ENCODE measurements at regions not wholly inside any gene's neighbourhood (a gene's known extent, or its start where the extent isn't known, plus 50 kb on each side); places are given as distances from the start of the nearest gene placed in this dataset.
"Not testable (repeated sequence)": the region's sequence is repeated elsewhere in the genome, so short reads cannot be mapped to it uniquely, and the experiment has no call there.

DNA sequence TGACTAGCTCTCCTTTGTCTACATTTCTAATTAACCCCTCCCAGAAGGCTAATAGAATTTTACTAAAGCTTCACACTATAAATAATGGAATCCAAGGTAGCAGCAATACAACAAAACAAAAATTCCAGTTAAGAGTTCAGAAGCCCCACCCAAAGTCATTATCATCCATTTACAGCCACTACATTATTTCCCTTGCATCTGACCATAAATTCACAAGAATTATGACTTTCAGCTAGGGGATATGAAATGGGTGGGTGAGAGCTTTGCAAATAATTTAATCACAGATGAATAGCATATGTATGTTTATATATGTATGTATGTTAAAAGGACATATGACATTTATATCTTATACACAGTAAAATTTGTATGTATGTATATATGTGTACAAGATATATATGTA lies 65.3 kb upstream of the PTGDR start:
- no peak overlapping the region for H3K4me3 ChIP-seq (ENCODE audit: low read depth, low read length)
- no peak for DNase-seq (ENCODE audit: low read depth)

DNA sequence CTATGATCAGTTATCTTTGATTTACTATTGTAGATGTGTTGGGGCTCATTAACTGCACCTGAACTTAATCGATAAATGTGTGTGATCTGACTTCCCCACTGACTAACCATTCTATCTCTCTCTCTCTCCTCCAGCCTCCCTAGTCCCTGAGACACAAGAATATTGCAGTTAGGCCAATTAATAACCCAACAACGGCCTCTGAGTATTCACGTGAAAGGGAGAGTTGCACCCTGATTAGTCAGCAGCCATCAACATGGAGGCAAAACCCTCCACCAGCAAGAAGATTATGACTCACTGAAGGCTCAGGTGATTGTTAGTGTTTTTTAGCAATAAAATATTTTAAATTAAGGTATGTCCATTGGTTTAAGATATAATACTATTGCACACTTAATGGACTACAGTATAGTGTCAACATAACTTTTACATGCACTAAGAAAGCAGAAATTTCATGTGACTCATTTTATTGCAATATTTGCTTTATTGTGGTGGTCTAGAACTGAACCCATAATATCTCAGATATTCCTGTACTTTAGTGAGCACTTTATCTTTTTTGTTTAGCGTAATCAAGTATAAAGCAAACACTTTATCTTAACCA lies 77.1 kb upstream of the PTGDR start:
- H3K4me3 ChIP-seq (ENCODE audit: low read depth, low read length), result no peak overlapping the region
- DNase-seq (ENCODE audit: low read depth), result no peak

DNA sequence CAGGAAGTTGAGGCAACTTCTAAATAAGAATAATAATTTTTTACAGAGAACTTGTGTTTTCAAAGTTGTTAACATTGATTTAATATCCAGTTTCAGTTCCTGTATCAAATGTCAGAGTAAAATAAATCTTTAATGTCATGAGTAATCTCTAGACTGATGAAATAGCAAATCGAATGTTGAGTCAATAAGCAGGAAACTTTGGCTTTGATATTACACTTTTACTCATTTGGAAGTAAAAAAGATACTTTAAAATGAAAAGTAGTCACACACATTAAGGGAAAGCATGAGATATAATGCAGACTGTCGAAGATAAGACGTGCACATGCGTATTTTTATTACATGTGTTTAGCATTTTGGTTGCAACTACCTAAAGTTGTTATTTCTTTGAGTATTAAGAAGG lies 78.2 kb upstream of the PTGDR start:
- DNase-seq (ENCODE audit: low read depth), result no peak
- no peak overlapping the region for H3K4me3 ChIP-seq (ENCODE audit: low read depth, low read length)

DNA sequence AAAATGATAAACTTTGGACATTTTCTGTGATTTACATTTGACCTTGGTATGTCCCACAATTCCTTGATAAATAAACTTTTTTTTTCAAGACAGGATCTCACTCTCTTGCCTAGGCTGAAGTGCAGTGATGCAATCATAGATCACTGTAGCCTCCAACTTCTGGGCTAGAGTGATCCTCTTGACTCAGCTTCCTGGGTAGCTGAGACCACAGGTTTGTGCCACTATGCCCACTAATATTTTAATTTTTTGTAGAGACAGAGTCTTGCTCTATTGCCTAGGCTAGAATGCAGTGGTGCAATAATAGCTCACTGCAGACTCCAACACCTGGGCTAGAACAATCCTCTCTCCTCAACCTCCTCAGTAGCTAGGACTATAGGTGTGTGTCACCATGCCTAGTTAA lies 79.1 kb upstream of the PTGDR start:
- no peak overlapping the region for H3K4me3 ChIP-seq (ENCODE audit: low read depth, low read length)
- DNase-seq (ENCODE audit: low read depth), result no peak

DNA sequence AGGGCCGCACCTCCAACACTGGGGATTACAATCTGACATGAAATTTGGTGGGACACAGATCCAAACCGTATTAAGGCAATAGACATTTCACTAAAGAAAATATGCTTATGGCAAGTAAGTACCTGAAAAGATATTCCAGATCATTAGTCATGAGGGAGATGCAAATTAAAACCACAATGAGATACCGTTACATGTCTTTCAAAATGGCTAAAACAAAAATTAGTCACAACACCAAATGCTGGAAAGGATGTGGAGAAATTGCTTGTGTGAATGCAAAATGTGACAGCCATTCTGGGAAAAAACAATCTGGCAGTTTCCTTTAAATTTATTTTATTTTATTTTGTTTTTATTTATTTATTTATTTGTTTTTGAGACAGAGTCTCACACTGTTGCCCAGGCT lies 82.3 kb upstream of the PTGDR start:
- H3K4me3 ChIP-seq (ENCODE audit: low read depth, low read length), result no peak overlapping the region
- no peak for DNase-seq (ENCODE audit: low read depth)

DNA sequence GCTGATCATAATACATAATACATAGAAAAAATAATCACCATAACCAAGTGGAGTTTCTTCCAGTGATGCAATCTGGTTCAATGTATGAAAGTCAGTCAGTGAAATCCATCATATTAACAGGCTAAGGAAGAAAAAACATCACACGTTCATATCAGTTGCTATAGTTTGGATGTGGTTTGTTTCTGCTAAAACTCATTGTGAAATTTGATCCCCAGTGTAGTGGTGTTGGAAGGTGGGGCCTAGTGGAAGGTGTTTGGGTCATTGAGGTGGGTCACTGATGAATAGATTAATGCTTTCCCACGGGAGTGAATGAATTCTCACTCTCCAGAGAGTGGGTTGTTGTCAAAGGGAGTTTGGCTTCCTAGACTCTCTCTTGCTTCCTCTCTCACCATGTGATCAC lies 84.6 kb upstream of the PTGDR start:
- H3K4me3 ChIP-seq (ENCODE audit: low read depth, low read length), result no peak overlapping the region
- DNase-seq (ENCODE audit: low read depth), result no peak

DNA sequence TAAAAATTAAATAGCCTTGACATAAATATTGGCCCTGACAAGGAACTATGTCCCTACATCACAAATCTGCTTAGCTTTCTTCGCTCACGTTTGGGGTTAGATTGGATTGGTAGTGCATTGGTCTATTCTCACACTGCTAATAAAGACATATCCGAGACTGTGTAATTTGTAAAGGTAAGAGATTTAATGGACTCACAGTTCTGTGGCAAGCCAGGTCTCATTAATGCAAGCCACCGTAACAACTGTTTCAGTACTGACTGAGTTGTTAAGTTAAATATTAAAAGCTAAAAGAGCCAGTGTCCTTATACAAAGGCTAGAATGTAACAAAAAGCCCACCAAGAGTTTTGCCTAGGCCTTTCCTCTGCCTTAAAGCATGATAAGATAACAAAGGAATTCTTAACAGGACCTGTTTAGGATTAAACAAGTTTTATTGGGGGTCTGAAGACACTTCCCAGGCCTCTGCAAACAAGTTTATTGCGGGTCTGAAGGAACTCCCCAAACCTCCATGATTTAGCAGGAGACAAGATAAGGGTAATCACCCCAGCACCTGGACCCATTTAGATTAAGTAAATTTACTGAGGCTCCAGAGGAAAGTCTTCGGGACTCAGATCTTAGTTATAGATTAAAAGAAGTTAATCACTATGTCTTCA lies 88.2 kb upstream of the PTGDR start:
- DNase-seq (ENCODE audit: low read depth), result no peak
- no peak overlapping the region for H3K4me3 ChIP-seq (ENCODE audit: low read depth, low read length)

DNA sequence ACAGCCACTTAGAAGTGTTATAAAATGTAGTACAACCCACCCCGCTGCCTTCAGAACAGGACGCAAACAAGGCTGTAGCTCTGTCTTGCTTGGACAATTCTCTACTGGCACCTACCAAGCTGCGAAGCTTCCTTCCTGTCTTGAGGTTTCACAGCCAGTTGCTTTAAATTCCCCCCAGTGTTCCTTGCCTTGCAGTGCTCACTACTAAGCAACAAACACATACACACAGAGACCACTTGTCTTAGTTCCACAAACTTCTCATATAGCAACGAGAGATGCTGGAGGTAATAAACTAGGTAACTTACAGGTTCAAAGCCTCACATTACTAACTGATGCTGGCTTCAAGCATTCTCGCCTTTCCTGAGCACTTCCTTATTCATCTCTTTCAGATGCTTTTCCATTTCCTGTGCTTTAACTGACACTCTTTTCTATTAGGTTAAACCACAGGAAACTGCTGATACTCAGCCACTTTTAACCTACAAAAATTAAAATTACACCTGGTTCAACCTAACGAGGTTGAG lies 91.5 kb upstream of the PTGDR start:
- DNase-seq (ENCODE audit: low read depth), result no peak

DNA sequence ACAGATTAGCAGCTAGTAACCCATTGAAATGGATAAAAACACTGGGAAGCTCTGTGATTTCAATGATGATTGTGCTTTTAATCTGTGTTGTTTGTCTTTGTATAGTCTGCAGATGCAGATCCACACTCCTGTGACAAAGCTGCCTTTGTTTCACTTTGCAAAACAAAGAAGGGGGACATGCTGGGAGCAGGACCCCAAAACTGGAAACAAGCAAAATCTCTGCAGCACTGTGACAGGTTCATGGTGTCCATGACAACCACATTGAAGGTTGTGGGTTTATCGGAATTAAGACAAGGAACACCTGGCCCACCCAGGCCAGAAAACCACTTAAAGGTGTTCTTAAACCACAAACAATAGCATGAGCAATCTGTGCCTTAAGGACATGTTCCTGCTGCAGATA lies 95.6 kb upstream of the PTGDR start:
- DNase-seq (ENCODE audit: low read depth); H3K4me3 ChIP-seq (ENCODE audit: low read depth, low read length): not testable (repeated sequence)

More for the DNA sequence above, 91.5 kb upstream of the PTGDR start:
- no peak overlapping the region for H3K4me3 ChIP-seq (ENCODE audit: low read depth, low read length)

DNA sequence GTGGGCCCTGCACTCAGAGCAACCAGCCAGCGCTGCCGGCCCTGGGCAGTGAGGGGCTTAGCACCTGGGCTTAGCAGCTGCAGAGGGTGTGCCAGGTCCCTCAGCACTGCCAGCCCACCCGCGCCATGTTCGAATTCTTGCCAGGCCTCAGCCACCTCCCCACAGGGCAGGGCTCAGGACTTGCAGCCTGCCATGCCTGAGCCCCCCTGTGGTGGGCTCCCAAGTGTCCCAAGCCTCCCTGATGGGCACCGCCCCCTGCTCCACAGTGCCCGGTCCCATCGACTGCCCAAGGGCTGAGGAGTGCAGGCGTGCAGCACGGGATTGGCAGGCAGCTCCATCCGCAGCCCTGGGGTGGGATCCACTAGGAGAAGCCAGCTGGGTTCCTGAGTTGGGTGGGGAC lies 98.0 kb upstream of the NID2 start:
- DNase-seq (ENCODE audit: low read depth), result no peak
- H3K4me3 ChIP-seq (ENCODE audit: low read depth, low read length), result no peak overlapping the region

DNA sequence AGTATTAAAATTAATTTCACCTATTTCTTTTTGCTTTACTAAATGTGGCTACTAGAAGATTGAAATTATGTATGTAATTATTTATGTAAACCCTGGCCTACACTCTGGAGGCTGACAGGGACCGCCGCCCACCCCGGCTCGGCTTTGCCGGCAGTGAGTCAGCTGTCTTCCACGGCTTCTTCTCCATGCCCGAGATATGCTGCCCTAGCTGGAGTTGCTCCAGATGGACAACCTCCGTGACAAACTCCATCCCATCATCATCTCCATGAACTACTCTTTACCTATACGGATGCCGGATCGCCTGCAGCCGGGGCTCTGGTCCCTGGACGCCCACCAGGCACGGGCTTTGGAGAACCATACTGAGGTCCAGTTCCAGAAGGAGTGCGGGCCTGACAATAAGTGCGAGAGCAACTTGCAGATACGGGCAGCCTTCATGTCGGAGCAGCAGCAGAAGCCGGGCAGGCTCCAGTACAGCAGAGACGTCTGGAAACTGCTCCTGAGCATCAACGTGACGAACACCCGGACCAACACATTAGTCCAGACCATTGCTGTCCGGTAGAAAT lies 86.9 kb upstream of the NID2 start:
- DNase-seq (ENCODE audit: low read depth), result no peak
- no peak overlapping the region for H3K4me3 ChIP-seq (ENCODE audit: low read depth, low read length)

DNA sequence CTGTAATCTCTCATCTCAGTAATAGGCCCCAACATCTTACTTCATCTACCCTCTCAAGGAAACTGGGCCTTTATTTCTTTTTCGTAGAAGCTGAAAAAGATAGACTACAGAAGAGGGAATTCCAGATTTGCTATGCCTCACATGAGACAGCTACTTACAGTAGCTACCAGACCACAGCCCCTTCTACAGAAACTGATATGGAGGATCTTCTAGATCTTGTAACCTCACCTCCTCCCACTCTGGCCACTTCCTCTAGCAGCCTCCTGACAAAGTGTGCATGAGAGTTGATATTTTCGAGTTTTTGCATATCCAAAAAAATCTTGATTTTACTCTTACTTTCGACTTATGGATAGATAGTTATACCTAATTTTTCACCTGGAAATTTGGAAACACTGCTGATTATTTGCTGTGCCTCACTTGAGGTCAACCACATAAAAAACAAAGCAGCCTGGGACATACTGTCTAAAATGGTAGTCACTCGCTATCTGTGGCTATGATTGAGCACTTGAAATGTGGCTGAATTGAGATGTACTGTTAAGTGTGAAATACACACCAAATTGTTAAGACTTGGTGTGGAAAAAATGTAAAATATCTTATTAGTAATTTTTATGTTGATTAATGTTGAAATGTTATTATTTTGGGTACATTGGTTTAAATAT lies 86.3 kb upstream of the NID2 start:
- DNase-seq (ENCODE audit: low read depth), result no peak
- H3K4me3 ChIP-seq (ENCODE audit: low read depth, low read length), result no peak overlapping the region

DNA sequence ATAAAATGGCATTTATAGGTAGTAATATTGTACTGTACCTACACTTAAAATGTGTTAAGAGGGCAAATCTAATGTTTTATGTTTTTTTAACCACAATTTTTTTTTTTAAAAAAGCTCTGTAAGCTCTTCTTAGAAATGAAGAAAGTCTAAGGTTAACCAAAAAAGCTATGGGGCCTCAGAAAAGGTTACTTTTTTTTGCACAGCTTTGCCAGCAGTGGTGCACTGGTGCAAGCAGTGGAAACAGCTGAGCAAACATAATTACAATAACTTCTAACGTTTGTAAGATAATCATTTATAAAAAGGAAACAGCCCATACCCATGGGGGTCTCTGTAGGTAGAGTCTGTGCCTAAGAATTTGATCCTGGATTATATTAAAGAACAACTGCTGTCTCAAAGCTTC lies 85.1 kb upstream of the NID2 start:
- H3K4me3 ChIP-seq (ENCODE audit: low read depth, low read length), result no peak overlapping the region
- DNase-seq (ENCODE audit: low read depth), result no peak

DNA sequence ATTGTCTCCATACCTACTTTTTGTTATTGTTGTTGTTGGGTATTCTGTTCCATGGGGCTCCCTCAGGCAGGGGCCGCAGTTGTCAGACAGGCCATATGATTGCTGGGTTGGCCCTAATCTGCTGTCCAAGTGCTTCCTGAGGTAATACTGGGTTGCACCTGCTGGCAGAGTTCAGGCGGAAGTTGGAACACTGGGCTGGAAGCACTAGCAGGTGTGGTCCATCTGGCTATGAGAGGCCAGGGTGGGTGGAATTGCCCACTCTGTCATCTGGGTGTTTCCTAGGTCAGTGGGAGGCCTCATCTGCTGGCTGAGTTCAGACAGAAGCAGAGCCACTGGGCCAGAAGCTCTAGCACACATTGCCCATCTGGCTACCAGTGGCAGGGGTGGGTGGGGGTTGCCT lies 81.3 kb upstream of the NID2 start:
- H3K4me3 ChIP-seq (ENCODE audit: low read depth, low read length), result no peak overlapping the region
- no peak for DNase-seq (ENCODE audit: low read depth)

DNA sequence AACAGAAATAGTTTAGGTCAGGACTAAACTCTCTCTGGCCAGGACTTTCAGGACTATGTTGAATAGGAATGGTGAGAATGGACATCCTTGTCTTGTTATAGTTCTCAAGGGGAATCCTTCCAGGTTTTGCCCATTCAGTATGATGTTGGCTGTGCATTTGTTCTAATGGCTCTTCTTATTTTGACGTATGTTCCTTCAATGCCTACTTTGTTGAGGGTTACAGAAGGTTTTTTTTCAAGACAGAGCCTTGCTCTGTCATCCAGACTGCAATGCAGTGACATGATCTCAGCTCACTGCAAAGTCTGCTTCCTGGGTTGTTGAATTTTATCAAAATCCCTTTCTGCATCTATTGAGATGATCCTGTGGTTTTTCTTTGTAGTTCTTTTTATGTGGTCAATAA lies 79.5 kb upstream of the NID2 start:
- DNase-seq (ENCODE audit: low read depth), result no peak
- no peak overlapping the region for H3K4me3 ChIP-seq (ENCODE audit: low read depth, low read length)

DNA sequence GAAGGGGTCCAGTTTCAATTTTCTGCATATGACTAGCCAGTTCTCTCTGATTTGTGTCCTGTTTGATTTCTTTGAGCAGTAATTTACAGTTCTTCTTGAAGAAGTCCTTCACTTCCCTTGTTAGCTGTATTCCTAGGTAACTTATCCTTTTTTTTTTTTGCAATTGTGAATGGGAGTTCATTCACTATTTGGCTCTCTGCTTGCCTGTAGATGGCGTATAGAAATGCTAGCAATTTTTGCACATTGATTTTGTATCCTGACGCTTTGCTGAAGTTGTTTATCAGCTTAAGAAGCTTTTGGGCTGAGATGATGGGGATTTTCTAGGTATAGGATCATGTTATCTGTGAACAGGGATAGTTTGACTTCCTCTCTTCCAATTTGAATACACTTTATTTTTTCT lies 77.6 kb upstream of the NID2 start:
- H3K4me3 ChIP-seq (ENCODE audit: low read depth, low read length), result no peak overlapping the region
- DNase-seq (ENCODE audit: low read depth), result no peak

DNA sequence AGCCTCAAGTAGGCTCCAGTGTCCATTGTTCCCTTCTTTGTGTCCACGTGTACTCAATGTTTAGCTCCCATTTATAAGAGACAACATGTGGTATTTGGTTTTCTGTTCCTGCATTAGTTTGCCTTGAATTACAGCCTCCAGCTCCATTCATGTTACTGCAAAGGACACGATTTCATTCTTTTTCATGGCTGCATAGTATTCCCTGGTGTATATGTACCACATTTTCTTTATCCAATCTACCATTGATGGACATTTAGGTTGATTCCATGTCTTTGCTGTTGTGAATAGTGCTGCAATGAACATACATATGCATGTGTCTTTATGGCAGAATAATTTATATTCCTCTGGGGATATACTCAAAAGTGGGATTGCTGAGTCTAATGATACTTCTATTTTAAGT lies 75.2 kb upstream of the NID2 start:
- H3K4me3 ChIP-seq (ENCODE audit: low read depth, low read length); DNase-seq (ENCODE audit: low read depth): not testable (repeated sequence)

DNA sequence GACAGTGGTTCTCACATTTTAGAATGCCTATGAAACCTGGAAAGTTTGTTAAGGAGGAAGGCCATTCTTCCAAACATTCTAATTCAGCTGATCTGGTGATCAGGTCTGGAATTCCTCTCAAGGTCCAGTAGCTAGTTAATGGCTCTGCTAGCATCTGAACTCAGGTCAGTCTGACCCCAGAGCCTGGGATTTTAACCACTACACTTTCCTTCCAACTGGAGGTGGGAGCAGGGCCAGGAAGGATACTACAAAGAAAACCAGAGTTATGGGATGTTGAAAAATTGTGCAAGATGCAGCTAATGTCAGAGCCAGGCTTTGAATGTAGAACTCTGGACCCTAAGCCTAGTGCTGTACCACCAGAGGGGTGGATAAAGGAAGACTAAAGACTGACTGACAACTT lies 73.6 kb upstream of the NID2 start:
- no peak for DNase-seq (ENCODE audit: low read depth)

DNA sequence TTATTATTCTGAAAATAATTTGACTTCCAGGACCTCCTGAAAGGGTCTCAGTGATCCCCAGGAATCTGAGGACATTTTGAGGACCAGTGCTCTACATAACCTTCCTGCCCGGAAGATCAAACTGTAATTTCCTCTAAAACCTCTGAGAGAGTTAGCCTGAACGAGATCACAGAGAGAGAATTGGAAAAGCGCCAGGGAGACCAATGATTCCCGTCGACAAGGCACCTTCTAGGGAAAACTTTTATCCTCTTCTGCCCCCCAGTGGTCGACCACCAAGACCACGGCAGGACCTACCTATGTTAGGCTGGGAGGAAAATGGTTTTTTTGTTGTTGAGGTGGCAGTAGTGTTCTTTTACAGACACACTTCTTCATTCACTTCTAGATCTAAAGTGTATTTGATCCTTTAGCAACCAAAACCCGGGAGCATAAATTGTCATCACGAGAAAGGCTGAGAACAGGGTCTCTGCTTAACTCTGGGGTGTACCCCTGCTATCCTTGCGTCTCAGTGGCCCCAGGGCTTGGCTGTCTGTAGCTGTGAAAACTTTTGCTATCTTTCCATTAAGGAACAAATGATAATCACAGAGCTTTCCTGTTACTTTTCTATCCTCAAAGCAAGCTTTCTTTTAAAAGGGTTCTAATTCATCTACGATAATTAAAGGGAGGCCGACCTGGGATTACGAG lies 62.9 kb upstream of the NID2 start:
- no peak overlapping the region for H3K4me3 ChIP-seq (ENCODE audit: low read depth, low read length)
- DNase-seq (ENCODE audit: low read depth), result peak; percentile 77

More for the DNA sequence above, 73.6 kb upstream of the NID2 start:
- H3K4me3 ChIP-seq (ENCODE audit: low read depth, low read length), result no peak overlapping the region

DNA sequence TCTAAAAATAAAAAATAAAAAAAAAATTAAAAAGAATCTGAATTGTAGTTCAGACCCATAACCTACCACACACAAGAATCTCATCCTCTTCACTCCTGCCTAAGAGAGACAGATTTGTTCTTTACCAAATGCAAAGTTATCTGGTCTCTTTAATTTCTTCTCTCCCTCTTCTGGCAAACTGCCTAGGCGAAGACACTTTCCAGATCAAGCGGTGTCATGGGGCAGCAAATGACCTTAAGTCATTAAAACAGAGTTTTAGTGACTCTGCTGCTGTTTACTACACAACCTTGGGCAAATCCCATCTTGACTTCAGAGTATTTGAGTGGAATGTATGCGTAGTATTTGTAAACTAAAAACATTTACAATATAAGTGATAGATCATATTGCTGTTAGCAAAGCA lies 60.9 kb upstream of the NID2 start:
- no peak overlapping the region for H3K4me3 ChIP-seq (ENCODE audit: low read depth, low read length)

More for the DNA sequence above, 60.9 kb upstream of the NID2 start:
- no peak for DNase-seq (ENCODE audit: low read depth)
